Skeletal muscle tissue (tissue), 3 donors: ENCODE measurements at regions not wholly inside any gene's neighbourhood (a gene's known extent, or its start where the extent isn't known, plus 50 kb on each side); places are given as distances from the start of the nearest gene placed in this dataset.

Experiments
- H3K27ac ChIP-seq: one replicate; pipeline ENCODE4 v1.7.0; 2013; ENCODE audit warnings: mild to moderate bottlenecking, low read depth, low read length, inconsistent platforms
- H3K27me3 ChIP-seq, 3 donors: one replicate each; pipeline ENCODE4 v1.7.0; 2013; ENCODE audit warnings: low read length in 3 of 3; ENCODE audit not compliant: control insufficient read depth in 3 of 3, insufficient read depth in 3 of 3
- H3K36me3 ChIP-seq, 3 donors: one replicate each; pipeline ENCODE4 v1.7.0; 2013; ENCODE audit warnings: low read length in 3 of 3; ENCODE audit not compliant: control insufficient read depth in 3 of 3, insufficient read depth in 3 of 3
- H3K4me1 ChIP-seq, 3 donors: one replicate each; pipeline ENCODE4 v1.7.0; 2013; ENCODE audit warnings: low read length in 3 of 3, mild to moderate bottlenecking in 3 of 3; ENCODE audit not compliant: control insufficient read depth in 3 of 3, insufficient read depth in 3 of 3
- H3K4me3 ChIP-seq, 3 donors: one replicate each; pipeline ENCODE4 v1.7.0; 2013; ENCODE audit warnings: low read length in 3 of 3
- H3K9ac ChIP-seq, 3 donors: one replicate each; pipeline ENCODE4 v1.7.0; 2013; ENCODE audit warnings: low read length in 3 of 3, mild to moderate bottlenecking in 3 of 3, moderate library complexity in 2 of 3, low read depth in 1 of 3
- H3K9me3 ChIP-seq, 3 donors: one replicate each; pipeline ENCODE4 v1.7.0; 2013; ENCODE audit warnings: low read length in 3 of 3; ENCODE audit not compliant: control insufficient read depth in 3 of 3
- donor health status: Osteomylitis.

DNA sequence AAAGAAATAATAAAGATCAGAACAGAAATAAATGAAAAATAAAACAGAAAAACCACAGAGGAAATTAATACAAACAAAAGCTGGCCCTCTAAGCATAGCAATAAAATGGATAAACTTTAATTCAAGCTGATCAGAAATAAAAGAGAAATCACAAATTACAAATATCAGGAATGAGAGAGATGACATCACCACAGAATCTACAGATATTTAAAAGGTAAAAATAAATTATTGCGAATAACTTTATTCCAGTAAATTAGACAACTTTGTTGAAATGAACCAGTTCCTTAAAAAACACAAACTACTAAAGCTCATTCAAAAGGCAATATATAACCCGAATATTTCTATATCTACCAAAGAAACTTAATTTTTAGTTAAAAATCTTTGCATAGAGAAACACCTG is 131.7 kb downstream of the PPP1R3A start:
- H3K9ac ChIP-seq, result no peak overlapping the region
- no peak overlapping the region for H3K27ac ChIP-seq
- no peak overlapping the region for H3K4me3 ChIP-seq
- H3K36me3 ChIP-seq, result no peaks in the 10 kb centered on the region
- H3K9me3 ChIP-seq, result no peaks in the 10 kb centered on the region
- no peaks in the 10 kb centered on the region for H3K27me3 ChIP-seq
- peaks cover 4 to 5% (median 4%) of the 10 kb centered on the region in 3 donors for H3K4me1 ChIP-seq

DNA sequence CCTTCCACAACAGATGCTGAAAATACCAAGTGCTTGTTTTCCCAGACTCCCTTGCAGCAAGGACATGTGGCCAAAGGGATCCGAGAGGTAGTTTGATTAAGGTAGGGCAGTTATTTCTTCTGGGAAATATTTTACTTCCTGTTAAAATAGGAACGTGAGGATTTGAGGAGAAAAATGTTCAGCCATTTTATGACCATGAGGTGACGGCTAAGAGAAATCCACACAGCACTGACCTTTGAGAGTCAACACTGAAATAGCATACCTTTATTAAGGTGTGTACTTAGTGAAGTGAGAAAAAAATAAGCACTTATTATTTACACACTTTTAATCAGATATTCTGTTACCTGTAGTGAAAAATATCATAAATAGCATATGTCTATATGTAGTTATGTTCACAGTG is 133.9 kb downstream of the PPP1R3A start:
- H3K4me3 ChIP-seq, result no peak overlapping the region
- no peak overlapping the region for H3K27ac ChIP-seq
- H3K9me3 ChIP-seq, result no peaks in the 10 kb centered on the region
- no peak overlapping the region for H3K9ac ChIP-seq
- H3K27me3 ChIP-seq, result no peaks in the 10 kb centered on the region
- peaks cover 0 to 3% (median 0%) of the 10 kb centered on the region in 3 donors for H3K4me1 ChIP-seq
- no peaks in the 10 kb centered on the region for H3K36me3 ChIP-seq

DNA sequence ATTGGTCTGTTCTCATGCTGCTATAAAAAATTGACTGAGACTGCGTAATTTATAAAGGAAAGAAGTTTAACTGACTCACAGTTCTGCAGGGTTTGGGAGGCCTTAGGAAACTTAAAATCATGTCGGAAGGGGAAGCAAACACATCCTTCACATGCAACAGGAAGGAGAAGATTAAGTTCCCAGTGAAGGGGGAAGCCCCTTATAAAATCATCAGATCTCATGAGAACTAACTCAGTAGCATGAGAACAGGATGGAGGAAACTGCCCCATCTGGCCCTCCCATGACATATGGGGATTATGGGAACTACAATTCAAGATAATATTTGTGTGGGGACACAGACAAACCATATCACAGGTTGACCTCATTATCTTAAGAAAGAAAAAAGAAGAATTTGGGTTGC is 134.5 kb downstream of the PPP1R3A start:
- H3K4me3 ChIP-seq, result no peak overlapping the region
- no peaks in the 10 kb centered on the region for H3K27me3 ChIP-seq
- H3K4me1 ChIP-seq, result no peaks in the 10 kb centered on the region
- H3K36me3 ChIP-seq, result no peaks in the 10 kb centered on the region
- H3K9ac ChIP-seq, result no peak overlapping the region
- no peaks in the 10 kb centered on the region for H3K9me3 ChIP-seq
- no peak overlapping the region for H3K27ac ChIP-seq

DNA sequence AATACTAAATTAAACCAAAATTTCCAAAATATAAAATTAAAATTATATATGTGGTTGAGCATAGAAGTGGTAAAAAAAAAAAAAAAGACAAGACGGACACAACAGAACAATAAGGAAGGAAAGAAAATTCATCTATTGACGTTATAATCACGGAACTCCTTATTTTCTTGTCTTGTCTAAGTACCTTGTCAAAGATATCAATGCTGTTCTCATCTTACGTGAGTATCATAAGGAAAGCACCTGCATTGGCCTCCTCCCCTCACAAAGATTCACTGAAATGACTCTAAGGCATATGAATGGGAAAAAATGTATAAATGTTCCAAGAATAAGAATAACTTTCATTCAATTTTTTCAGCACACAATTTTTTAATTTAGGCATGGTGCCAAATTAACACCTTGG is 135.4 kb downstream of the PPP1R3A start:
- no peaks in the 10 kb centered on the region for H3K4me1 ChIP-seq
- no peaks in the 10 kb centered on the region for H3K9me3 ChIP-seq
- no peak overlapping the region for H3K4me3 ChIP-seq
- no peaks in the 10 kb centered on the region for H3K27me3 ChIP-seq
- no peaks in the 10 kb centered on the region for H3K36me3 ChIP-seq
- no peak overlapping the region for H3K9ac ChIP-seq
- H3K27ac ChIP-seq, result no peak overlapping the region

DNA sequence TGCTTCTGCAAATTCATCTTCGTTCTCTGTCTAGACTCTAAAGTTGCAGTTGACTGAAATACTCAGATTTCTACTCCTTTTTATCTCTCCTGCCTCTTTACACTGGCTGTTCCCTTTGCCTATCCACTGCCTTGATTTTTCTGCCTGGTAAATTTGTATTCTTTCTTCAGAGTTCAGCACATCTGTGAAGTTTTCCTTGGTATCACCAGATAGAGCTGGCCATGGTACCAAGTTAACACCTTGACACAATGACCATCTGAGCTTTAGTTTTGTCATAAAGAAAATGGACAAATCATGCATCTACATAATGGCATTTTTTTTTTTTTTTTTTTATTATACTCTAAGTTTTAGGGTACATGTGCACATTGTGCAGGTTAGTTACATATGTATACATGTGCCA is 143.0 kb downstream of the PPP1R3A start:
- H3K36me3 ChIP-seq, result no peaks in the 10 kb centered on the region
- peaks cover 0 to 4% (median 3%) of the 10 kb centered on the region in 3 donors for H3K4me1 ChIP-seq
- no peaks in the 10 kb centered on the region for H3K9me3 ChIP-seq
- H3K4me3 ChIP-seq, result no peak overlapping the region
- H3K27me3 ChIP-seq, result no peaks in the 10 kb centered on the region
- H3K27ac ChIP-seq, result no peak overlapping the region
- no peak overlapping the region for H3K9ac ChIP-seq

DNA sequence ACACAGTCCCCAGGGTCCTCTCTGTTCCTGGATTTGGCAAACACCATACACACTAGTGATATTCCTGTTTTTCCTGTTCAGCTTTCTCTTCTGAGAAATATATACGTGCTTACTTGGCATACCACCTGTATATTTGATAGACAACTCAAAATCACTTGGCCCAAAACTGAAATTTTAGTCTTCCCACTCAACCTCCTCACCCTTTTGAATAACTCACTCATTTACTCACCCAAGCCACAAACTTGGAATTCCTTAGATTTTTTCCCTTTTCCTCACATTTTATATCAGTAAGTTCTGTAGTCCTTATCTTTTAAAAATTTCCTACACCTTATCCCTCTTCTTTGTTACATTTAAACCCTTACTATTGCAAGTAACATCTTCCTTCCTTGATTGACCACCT is 143.4 kb downstream of the PPP1R3A start:
- H3K4me3 ChIP-seq, result no peak overlapping the region
- H3K27me3 ChIP-seq, result no peaks in the 10 kb centered on the region
- H3K4me1 ChIP-seq, result peaks cover 0 to 4% (median 3%) of the 10 kb centered on the region in 3 donors
- H3K27ac ChIP-seq, result no peak overlapping the region
- H3K9ac ChIP-seq, result no peak overlapping the region
- no peaks in the 10 kb centered on the region for H3K36me3 ChIP-seq
- no peaks in the 10 kb centered on the region for H3K9me3 ChIP-seq

DNA sequence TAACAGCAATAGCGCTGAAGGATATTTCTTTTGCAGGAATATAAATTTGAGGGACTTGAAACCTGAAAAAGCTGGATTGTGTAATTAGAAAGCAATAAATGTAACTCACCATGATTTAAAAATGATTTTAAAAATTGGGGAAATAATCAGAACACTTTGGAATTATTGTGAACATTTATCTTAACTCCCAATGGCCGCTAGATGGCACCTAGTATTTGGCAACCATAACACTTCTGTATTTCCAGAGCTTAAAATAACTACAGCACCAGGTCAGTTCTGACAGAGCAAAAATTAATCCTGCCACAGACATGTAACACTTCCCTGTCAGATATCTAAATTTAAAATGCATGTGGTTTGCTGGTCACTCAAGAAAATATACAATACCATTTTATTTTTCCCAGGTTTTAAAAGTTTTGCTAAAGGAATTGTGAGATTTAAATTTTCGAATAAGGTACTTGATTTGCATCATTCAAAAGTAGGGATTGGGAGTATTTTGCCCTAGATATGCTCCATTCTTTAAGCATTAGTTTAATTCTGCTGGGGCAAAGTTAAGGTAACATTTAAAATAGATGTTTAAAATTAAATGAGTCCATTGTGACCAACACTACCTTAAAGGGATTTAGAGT is 144.5 kb downstream of the PPP1R3A start:
- Histone ChIP-seq H3K9me3 (no peaks in the 10 kb centered on the region), H3K9ac (peak overlapping the region; percentile 10 to 76 (median 59)), H3K4me3 (peak overlapping the region in 2 of 3 donors; percentile 30 to 42), H3K27me3 (no peaks in the 10 kb centered on the region), H3K27ac (peak overlapping the region; percentile 74), H3K4me1 (peaks cover 0 to 4% (median 3%) of the 10 kb centered on the region in 3 donors), H3K36me3 (no peaks in the 10 kb centered on the region)

DNA sequence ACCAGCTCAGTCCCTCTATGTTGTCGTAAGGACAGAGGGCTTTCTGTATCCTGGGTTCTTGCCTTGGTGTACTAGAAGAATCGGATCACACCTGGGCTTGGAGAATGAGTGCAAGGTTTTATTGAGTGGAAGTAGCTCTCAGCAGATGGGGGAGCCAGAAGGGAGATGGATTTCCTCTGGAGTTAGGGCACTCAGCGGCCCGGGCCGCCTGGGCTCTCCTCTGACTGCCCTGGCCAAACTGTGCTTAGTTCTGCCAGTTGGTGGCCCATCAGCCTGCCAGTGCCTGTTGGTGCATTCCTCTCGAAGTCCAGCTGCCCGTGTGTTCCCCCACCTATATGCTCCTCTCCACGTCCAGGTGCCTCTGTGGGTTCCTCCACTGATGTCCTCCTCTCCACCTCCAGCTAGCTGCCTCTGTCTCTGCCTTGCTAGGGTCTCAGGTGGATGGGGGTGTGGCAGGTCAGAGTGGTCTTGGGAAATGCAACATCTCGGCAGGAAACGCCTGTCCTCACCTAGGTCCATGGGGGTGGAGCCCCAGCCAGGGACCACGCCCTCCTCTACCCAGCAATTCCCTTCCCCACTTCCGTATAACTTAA is 148.6 kb downstream of the PPP1R3A start:
- Histone ChIP-seq H3K4me1 (peaks cover 0 to 7% (median 3%) of the 10 kb centered on the region in 3 donors), H3K4me3 (no peak overlapping the region), H3K27me3 (no peaks in the 10 kb centered on the region), H3K9ac (no peak overlapping the region), H3K27ac (no peak overlapping the region), H3K9me3 (no peaks in the 10 kb centered on the region), H3K36me3 (no peaks in the 10 kb centered on the region)

DNA sequence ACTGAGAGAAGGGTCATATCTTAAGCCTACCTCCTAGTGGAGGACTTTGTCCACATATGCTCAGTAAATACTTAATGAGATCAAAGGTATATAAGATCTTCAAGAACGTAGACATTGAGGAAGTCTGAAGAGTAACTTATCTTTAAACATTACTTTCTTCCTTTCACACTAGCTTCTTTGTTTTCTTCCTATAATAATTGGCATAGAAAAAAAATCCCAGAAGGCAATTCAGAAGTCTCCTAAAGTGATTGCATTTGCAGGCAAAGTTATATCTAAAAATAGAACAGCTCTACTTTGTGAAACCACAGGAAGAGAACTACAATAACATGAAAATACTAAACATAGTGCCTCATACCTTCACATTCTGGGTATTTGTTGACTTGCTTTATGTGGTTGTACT is 150.4 kb downstream of the PPP1R3A start:
- no peaks in the 10 kb centered on the region for H3K9me3 ChIP-seq
- H3K9ac ChIP-seq, result no peak overlapping the region
- H3K27me3 ChIP-seq, result no peaks in the 10 kb centered on the region
- peaks cover 0 to 5% (median 0%) of the 10 kb centered on the region in 3 donors for H3K4me1 ChIP-seq
- H3K27ac ChIP-seq, result no peak overlapping the region
- no peak overlapping the region for H3K4me3 ChIP-seq
- H3K36me3 ChIP-seq, result no peaks in the 10 kb centered on the region

DNA sequence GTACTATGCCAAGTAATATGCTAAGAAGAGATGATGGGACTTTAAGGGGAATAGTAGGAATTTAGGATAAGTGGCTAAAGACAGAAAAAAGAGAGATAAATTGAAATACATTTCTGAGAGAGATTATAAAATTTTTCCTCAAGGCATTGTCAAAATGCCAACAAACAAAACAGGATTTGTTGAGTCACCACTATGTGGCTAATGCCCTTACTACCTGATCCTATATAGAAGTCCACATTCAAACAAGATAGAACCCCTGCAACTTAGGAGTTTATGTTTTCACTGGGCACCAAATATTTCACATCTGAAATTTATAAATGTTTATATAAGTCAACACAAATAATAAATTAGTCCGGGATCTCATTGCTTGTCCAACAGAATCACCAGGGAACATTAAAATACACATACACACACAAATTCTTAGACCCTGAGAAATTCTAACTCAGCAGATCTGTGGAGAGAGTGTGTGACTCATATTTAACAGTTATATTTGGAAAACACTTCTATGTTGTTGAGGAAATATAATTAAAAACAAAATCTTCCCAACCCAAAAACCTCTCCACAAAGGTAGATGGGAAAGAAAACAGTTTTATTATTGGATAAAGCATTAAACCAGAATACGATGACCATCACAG is 154.3 kb downstream of the PPP1R3A start:
- no peak overlapping the region for H3K9ac ChIP-seq
- H3K27ac ChIP-seq, result no peak overlapping the region
- H3K9me3 ChIP-seq, result no peaks in the 10 kb centered on the region
- no peaks in the 10 kb centered on the region for H3K27me3 ChIP-seq
- no peak overlapping the region for H3K4me3 ChIP-seq
- H3K36me3 ChIP-seq, result no peaks in the 10 kb centered on the region
- H3K4me1 ChIP-seq, result peaks cover 0 to 5% (median 0%) of the 10 kb centered on the region in 3 donors
